ENCODE measurements at regions not wholly inside any gene's neighbourhood (a gene's known extent, or its start where the extent isn't known, plus 50 kb on each side); places are given as distances from the start of the nearest gene placed in this dataset.

DNA sequence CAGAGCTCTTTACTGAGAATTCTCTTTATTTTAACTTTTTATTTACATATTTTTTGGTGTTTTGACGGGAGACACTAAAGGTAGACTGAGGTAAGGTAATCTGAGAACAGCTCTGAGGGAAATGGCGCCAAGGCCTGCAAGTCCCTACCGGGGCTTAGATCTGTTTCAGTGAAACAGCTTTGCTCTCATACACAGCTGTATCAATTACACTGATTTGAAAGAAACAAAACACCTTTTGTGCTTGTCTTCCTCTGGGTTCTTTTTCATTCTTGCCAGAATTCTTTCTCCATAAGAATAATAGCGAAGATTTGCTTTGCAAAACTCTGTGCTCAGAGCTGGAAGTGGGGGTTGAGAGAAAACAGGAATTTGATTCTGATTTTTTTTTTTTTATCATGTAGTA, 79.5 kb upstream of the PEX5L start:
- H3K4me1 ChIP-seq: no peaks in the 10 kb centered on the region
- intact Hi-C loops (cut with DNase I; ENCODE audit: low total_unique reads): no loop called here
- H3K27ac ChIP-seq: no peak overlapping the region
- no peak overlapping the region for H3K4me3 ChIP-seq
- no peaks in the 10 kb centered on the region for H3K27me3 ChIP-seq
- no peaks in the 10 kb centered on the region for H3K9me3 ChIP-seq
- H3K36me3 ChIP-seq: no peaks in the 10 kb centered on the region
- no peak for TF ChIP-seq CTCF (IDR thresholded peaks at IDR 0.05)
- TF ChIP-seq POLR2A (IDR thresholded peaks at IDR 0.05): no peak
- no peak for TF ChIP-seq POLR2AphosphoS5 (IDR thresholded peaks at IDR 0.05)
- DNase-seq (ENCODE audit: low spot score in 2 of 2): no peak

GRCh38 chr3:180116658-180117057, 79.9 kb upstream of the PEX5L start:
- no peak overlapping the region for H3K4me3 ChIP-seq
- H3K36me3 ChIP-seq: no peaks in the 10 kb centered on the region
- H3K27me3 ChIP-seq: no peaks in the 10 kb centered on the region
- DNase-seq (ENCODE audit: low spot score in 2 of 2): no peak
- H3K4me1 ChIP-seq: no peaks in the 10 kb centered on the region
- TF ChIP-seq POLR2AphosphoS5 (IDR thresholded peaks at IDR 0.05) (no peak), POLR2A (IDR thresholded peaks at IDR 0.05) (no peak), CTCF (IDR thresholded peaks at IDR 0.05) (no peak)
- intact Hi-C loops (cut with DNase I; ENCODE audit: low total_unique reads): no loop called here
- no peaks in the 10 kb centered on the region for H3K9me3 ChIP-seq
- no peak overlapping the region for H3K27ac ChIP-seq

GRCh38 chr3:180117381-180118163, 80.8 kb upstream of the PEX5L start:
- H3K4me3 ChIP-seq: no peak overlapping the region
- no peaks in the 10 kb centered on the region for H3K27me3 ChIP-seq
- no peaks in the 10 kb centered on the region for H3K4me1 ChIP-seq
- no peak for TF ChIP-seq CTCF (IDR thresholded peaks at IDR 0.05)
- no peak for TF ChIP-seq POLR2AphosphoS5 (IDR thresholded peaks at IDR 0.05)
- TF ChIP-seq POLR2A (IDR thresholded peaks at IDR 0.05): no peak
- H3K27ac ChIP-seq: no peak overlapping the region
- H3K36me3 ChIP-seq: no peaks in the 10 kb centered on the region
- intact Hi-C loops (cut with DNase I; ENCODE audit: low total_unique reads): no loop called here
- no peak for DNase-seq (ENCODE audit: low spot score in 2 of 2)
- no peaks in the 10 kb centered on the region for H3K9me3 ChIP-seq

GRCh38 chr3:180119567-180119966, 82.8 kb upstream of the PEX5L start:
- no peak for TF ChIP-seq POLR2A (IDR thresholded peaks at IDR 0.05)
- TF ChIP-seq POLR2AphosphoS5 (IDR thresholded peaks at IDR 0.05): no peak
- TF ChIP-seq CTCF (IDR thresholded peaks at IDR 0.05): no peak

GRCh38 chr3:180123928-180124327, 87.2 kb upstream of the PEX5L start:
- intact Hi-C loops (cut with DNase I; ENCODE audit: low total_unique reads): no loop called here
- peaks cover 0 to 19% of the 10 kb centered on the region in 2 donors for H3K9me3 ChIP-seq

More at GRCh38 chr3:180119567-180119966, 82.8 kb upstream of the PEX5L start:
- Histone ChIP-seq H3K4me1 (no peaks in the 10 kb centered on the region), H3K9me3 (no peaks in the 10 kb centered on the region), H3K36me3 (no peaks in the 10 kb centered on the region), H3K27me3 (no peaks in the 10 kb centered on the region), H3K4me3 (no peak overlapping the region), H3K27ac (no peak overlapping the region)
- no peak for DNase-seq (ENCODE audit: low spot score in 2 of 2)
- intact Hi-C loops (cut with DNase I; ENCODE audit: low total_unique reads): no loop called here

More at GRCh38 chr3:180123928-180124327, 87.2 kb upstream of the PEX5L start:
- H3K36me3 ChIP-seq: no peaks in the 10 kb centered on the region
- DNase-seq (ENCODE audit: low spot score in 2 of 2): no peak
- H3K27me3 ChIP-seq: no peaks in the 10 kb centered on the region
- TF ChIP-seq POLR2A (IDR thresholded peaks at IDR 0.05): no peak
- no peak for TF ChIP-seq POLR2AphosphoS5 (IDR thresholded peaks at IDR 0.05)
- no peak for TF ChIP-seq CTCF (IDR thresholded peaks at IDR 0.05)
- no peaks in the 10 kb centered on the region for H3K4me1 ChIP-seq
- H3K4me3 ChIP-seq: no peak overlapping the region
- no peak overlapping the region for H3K27ac ChIP-seq
